HL-60 (cell line): ENCODE measurements at regions not wholly inside any gene's neighbourhood (a gene's known extent, or its start where the extent isn't known, plus 50 kb on each side); places are given as distances from the start of the nearest gene placed in this dataset.

Experiments
- CTCF ChIP-seq: IDR thresholded peaks from one replicate; pipeline ENCODE4 v1.5.1; 2011; ENCODE audit warnings: low read length, control low read depth, inconsistent platforms; ENCODE audit not compliant: insufficient read depth
- GABPA ChIP-seq: IDR thresholded peaks from 2 replicates; pipeline ENCODE4 v1.6.1; 2012; ENCODE audit warnings: low read depth
- POLR2AphosphoS5 ChIP-seq: IDR thresholded peaks from 2 replicates; pipeline ENCODE4 v1.6.1; 2012; ENCODE audit warnings: low read depth
- REST ChIP-seq: IDR thresholded peaks from 2 replicates; pipeline ENCODE4 v1.6.1; 2012; ENCODE audit warnings: low read depth; ENCODE audit not compliant: insufficient replicate concordance
- SPI1 ChIP-seq: IDR thresholded peaks from 2 replicates; pipeline ENCODE4 v1.6.1; 2012; ENCODE audit warnings: low read depth, mild to moderate bottlenecking, borderline replicate concordance

- no peak for TF ChIP-seq CTCF
- TF ChIP-seq POLR2AphosphoS5, result no peak
- TF ChIP-seq REST, result no peak
- no peak for TF ChIP-seq GABPA
- TF ChIP-seq SPI1, result no peak
Observed at GRCh38 chrX:142040906-142041305, 137.2 kb downstream of the MAGEC1 start.
